ACC112 (cell line): ENCODE measurements at regions not wholly inside any gene's neighbourhood (a gene's known extent, or its start where the extent isn't known, plus 50 kb on each side); places are given as distances from the start of the nearest gene placed in this dataset.

Experiments used
- H2AFZ ChIP-seq: fragments of 200-600 bp; sonication (generic); one replicate; pipeline ENCODE4 v1.6.0; 2017; ENCODE audit warnings: antibody characterized with exemption, low read length; ENCODE audit not compliant: unreplicated experiment
- H3K27ac ChIP-seq: fragments of 200-600 bp; sonication (generic); 2 replicates; pipeline ENCODE4 v1.5.1; 2014; ENCODE audit warnings: low read depth, mild to moderate bottlenecking, antibody characterized with exemption, low read length, moderate library complexity
- H3K27me3 ChIP-seq: fragments of 200-600 bp; sonication (generic); 2 replicates; pipeline ENCODE4 v1.6.1; 2014; ENCODE audit warnings: mild to moderate bottlenecking, antibody characterized with exemption, low read length, moderate library complexity, mixed read lengths; ENCODE audit not compliant: insufficient read depth
- H3K36me3 ChIP-seq: fragments of 200-600 bp; sonication (generic); 2 replicates; pipeline ENCODE4 v1.6.1; 2016; ENCODE audit warnings: mild to moderate bottlenecking, antibody characterized with exemption, low read length, moderate library complexity, mixed read lengths; ENCODE audit not compliant: insufficient read depth
- H3K4me1 ChIP-seq: fragments of 200-600 bp; sonication (generic); one replicate; pipeline ENCODE4 v1.6.1; 2016; ENCODE audit warnings: low read length, mixed read lengths; ENCODE audit not compliant: insufficient read depth, unreplicated experiment, control insufficient read depth
- H3K4me3 ChIP-seq: fragments of 200-600 bp; sonication (generic); 2 replicates; pipeline ENCODE4 v1.5.1; 2014; ENCODE audit warnings: mild to moderate bottlenecking, low read depth, low read length
- H3K79me2 ChIP-seq: fragments of 200-600 bp; sonication (generic); one replicate; pipeline ENCODE4 v1.6.0; 2016; ENCODE audit warnings: low read length; ENCODE audit not compliant: control insufficient read depth, unreplicated experiment, insufficient read depth

DNA sequence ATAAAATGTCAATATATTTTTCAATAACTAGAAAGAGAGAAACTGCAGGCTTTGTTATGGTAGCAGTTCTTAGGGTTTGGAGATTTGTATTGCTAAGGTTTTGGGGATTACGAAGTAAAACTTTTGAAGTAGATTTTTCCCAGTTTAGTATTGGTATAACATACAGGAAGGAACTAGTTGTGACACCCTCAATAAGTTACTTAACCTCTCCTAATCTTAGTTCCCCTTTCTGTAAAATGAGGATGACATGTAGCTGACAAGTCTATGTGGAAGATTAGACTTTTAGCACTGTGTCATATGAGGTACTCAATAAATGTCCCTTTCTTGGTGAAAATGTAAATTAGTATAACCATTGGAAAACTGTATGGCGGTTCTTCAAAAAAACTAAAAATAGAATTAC lies 73.4 kb upstream of the ATG10 start:
- Histone ChIP-seq H3K27me3 (no peaks in the 10 kb centered on the region), H3K36me3 (no peaks in the 10 kb centered on the region), H3K27ac (no peak overlapping the region), H3K79me2 (no peaks in the 10 kb centered on the region), H2AFZ (no peak overlapping the region), H3K4me3 (no peak overlapping the region), H3K4me1 (no peaks in the 10 kb centered on the region)

- no peaks in the 10 kb centered on the region for H3K79me2 ChIP-seq
- H3K27me3 ChIP-seq = no peaks in the 10 kb centered on the region
- H3K27ac ChIP-seq = no peak overlapping the region
- H3K4me3 ChIP-seq = no peak overlapping the region
- no peak overlapping the region for H2AFZ ChIP-seq
- H3K4me1 ChIP-seq = no peaks in the 10 kb centered on the region
- no peaks in the 10 kb centered on the region for H3K36me3 ChIP-seq
Observed at GRCh38 chr5:81896764-81897163, 75.1 kb upstream of the ATG10 start.

- Histone ChIP-seq H3K4me3 (no peak overlapping the region), H3K27ac (no peak overlapping the region), H3K79me2 (no peaks in the 10 kb centered on the region), H2AFZ (no peak overlapping the region), H3K27me3 (no peaks in the 10 kb centered on the region), H3K36me3 (no peaks in the 10 kb centered on the region), H3K4me1 (no peaks in the 10 kb centered on the region)
Observed at GRCh38 chr5:81895307-81895706, 76.5 kb upstream of the ATG10 start.

GRCh38 chr5:81893961-81894360 lies 77.9 kb upstream of the ATG10 start:
- no peaks in the 10 kb centered on the region for H3K4me1 ChIP-seq
- H3K27me3 ChIP-seq = no peaks in the 10 kb centered on the region
- H3K79me2 ChIP-seq = no peaks in the 10 kb centered on the region
- no peak overlapping the region for H3K27ac ChIP-seq
- no peak overlapping the region for H2AFZ ChIP-seq
- no peak overlapping the region for H3K4me3 ChIP-seq
- no peaks in the 10 kb centered on the region for H3K36me3 ChIP-seq

DNA sequence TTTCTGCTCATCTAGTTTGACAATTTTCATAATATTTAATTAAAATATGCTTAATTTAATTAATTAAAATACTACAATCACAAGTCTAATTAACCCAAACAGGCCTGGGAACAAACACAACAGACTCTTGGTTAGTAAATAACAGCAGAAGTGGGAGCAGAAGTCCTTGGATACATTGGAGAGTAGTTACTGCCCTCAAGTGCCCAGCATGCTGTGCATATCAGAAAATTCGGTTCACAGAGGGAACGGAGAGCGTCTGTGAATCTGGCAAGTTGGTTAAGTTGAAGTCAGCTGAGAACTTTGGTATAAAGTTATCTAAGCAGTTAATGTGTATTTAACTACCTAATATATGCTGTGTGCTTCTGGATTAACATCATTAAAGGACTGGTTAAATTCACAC lies 87.0 kb upstream of the ATG10 start:
- Histone ChIP-seq H3K27me3 (peaks cover 34% of the 10 kb centered on the region), H3K4me3 (no peak overlapping the region), H3K4me1 (no peaks in the 10 kb centered on the region), H3K27ac (no peak overlapping the region), H3K79me2 (no peaks in the 10 kb centered on the region), H3K36me3 (no peaks in the 10 kb centered on the region), H2AFZ (no peak overlapping the region)

GRCh38 chr5:81883371-81883770 lies 88.5 kb upstream of the ATG10 start:
- H3K36me3 ChIP-seq = no peaks in the 10 kb centered on the region
- no peak overlapping the region for H3K4me3 ChIP-seq
- no peaks in the 10 kb centered on the region for H3K4me1 ChIP-seq
- no peak overlapping the region for H3K27ac ChIP-seq
- H3K79me2 ChIP-seq = no peaks in the 10 kb centered on the region
- peaks cover 46% of the 10 kb centered on the region for H3K27me3 ChIP-seq
- H2AFZ ChIP-seq = no peak overlapping the region

- Histone ChIP-seq H3K4me3 (no peak overlapping the region), H3K79me2 (no peaks in the 10 kb centered on the region), H3K4me1 (no peaks in the 10 kb centered on the region), H3K36me3 (no peaks in the 10 kb centered on the region), H3K27me3 (peaks cover 46% of the 10 kb centered on the region), H3K27ac (no peak overlapping the region), H2AFZ (no peak overlapping the region)
Observed at GRCh38 chr5:81881595-81881994, 90.2 kb upstream of the ATG10 start.

DNA sequence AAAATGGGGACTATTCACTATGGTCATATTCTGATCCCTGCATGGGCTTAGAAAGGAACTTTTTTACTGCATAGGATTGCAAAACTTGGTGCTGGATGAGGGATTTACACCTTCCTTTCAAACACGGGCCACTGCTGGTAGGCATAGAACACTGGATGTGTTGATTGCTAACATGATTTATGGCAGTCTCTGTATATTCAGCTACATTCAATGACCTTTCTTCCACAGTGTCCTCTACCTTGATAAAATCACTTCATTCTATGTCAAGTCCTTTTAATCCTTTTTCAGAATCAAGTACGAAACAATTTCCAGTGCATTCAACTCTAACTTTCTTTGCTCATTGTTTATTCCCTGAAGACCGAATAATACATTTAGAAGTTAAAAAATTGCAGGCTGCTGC lies 91.9 kb upstream of the ATG10 start:
- Histone ChIP-seq H3K79me2 (no peaks in the 10 kb centered on the region), H3K27ac (no peak overlapping the region), H2AFZ (no peak overlapping the region), H3K4me3 (no peak overlapping the region), H3K4me1 (no peaks in the 10 kb centered on the region), H3K27me3 (peaks cover 46% of the 10 kb centered on the region), H3K36me3 (no peaks in the 10 kb centered on the region)

DNA sequence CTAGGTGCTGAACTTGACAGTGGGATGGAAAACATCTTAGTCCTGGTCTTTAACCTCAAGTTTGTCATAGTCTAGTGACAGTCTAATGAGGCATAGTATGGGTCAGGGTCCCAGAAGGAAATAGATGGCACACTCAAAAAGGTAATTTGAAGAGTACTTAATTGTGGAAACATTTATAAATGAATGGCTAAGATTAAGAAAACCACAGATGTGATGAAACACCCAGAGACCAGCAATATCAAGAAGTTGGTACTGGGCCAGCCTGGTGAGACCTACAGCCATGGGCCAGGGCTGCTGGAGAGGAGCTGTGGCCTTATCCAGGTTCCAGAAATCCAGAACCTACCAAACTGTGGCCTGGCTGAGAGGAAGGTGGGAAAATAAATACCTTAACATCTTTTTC lies 93.5 kb upstream of the ATG10 start:
- Histone ChIP-seq H2AFZ (no peak overlapping the region), H3K27ac (no peak overlapping the region), H3K4me3 (no peak overlapping the region), H3K27me3 (peaks cover 44% of the 10 kb centered on the region), H3K4me1 (no peaks in the 10 kb centered on the region), H3K79me2 (no peaks in the 10 kb centered on the region), H3K36me3 (no peaks in the 10 kb centered on the region)

DNA sequence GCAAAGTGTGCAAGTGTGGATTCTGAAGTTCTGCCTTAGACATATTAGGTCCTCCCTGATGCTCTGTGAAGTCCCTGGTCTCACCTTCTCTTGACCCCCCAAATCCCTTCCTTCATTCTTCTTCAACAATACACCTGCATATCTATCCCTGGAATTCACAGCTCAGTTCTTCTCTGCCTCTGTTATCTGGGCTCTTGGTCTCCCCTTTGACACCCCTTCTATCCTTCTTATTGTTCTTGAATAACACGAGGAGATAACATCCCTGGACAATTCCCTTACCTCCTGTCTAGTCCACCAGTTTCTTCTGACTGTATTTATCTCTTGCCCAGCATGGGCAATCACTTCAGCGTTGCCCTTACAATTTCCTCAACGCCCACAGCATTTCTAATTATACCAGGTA lies 104.8 kb upstream of the ATG10 start:
- Histone ChIP-seq H3K27me3 (no peaks in the 10 kb centered on the region), H3K4me1 (no peaks in the 10 kb centered on the region), H2AFZ (no peak overlapping the region), H3K27ac (no peak overlapping the region), H3K36me3 (no peaks in the 10 kb centered on the region), H3K4me3 (no peak overlapping the region), H3K79me2 (no peaks in the 10 kb centered on the region)

DNA sequence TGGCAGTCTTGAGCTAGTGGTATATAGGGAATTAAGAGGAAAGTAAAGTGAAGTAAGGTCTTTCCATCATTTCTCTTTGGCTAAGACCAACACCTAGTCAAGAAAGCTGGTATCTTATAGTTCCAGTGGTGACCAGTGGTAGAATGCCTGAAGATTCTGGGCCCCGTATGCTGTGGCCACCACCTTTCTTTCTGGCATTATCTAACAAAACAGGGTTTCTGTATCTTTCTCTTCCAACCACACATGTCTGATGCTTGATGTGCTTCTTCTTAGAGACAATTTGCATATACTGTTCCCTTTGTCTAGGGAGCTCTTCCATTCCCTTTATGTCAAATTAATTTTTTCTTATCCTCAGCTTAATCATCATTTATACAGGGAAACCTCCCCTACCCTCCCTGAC lies 109.9 kb upstream of the SSBP2 start:
- no peak overlapping the region for H3K27ac ChIP-seq
- H3K27me3 ChIP-seq = no peaks in the 10 kb centered on the region
- H3K79me2 ChIP-seq = no peaks in the 10 kb centered on the region
- H2AFZ ChIP-seq = no peak overlapping the region
- H3K4me3 ChIP-seq = no peak overlapping the region
- no peaks in the 10 kb centered on the region for H3K4me1 ChIP-seq
- no peaks in the 10 kb centered on the region for H3K36me3 ChIP-seq

DNA sequence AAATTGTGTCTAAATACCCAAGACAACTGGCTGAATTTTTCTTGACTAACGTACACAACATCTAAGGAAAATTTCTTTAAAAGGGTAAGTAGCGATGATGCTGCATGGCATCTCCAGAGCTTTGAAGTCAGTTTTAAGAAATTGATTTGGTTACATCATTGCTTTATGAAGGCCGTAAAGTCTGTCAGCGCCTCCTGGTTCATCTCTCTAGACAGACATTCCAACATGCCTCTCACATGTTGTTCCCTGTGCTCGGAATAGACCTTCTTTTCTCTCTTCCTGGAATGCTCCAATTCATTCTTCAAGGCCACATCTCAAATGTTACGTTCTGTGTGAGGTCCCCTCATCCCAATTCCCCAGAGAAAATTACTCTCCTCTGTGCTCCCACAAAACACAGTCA lies 108.7 kb upstream of the SSBP2 start:
- Histone ChIP-seq H3K4me1 (peaks cover 5% of the 10 kb centered on the region), H3K36me3 (no peaks in the 10 kb centered on the region)

More for the DNA sequence above, 108.7 kb upstream of the SSBP2 start:
- H3K79me2 ChIP-seq = no peaks in the 10 kb centered on the region
- no peak overlapping the region for H3K27ac ChIP-seq
- H3K27me3 ChIP-seq = no peaks in the 10 kb centered on the region
- H3K4me3 ChIP-seq = no peak overlapping the region
- no peak overlapping the region for H2AFZ ChIP-seq
